HCT116 (cell line): ENCODE measurements at regions not wholly inside any gene's neighbourhood (a gene's known extent, or its start where the extent isn't known, plus 50 kb on each side); places are given as distances from the start of the nearest gene placed in this dataset.

ENCODE experiments used
- ATAC-seq: fragments of 200-7000 bp; cut with Tn5 transposase; 2 replicates; pipeline ENCODE4 v1.9.1; 2020; ENCODE audit warnings: mild to moderate bottlenecking, moderate library complexity
- BruUV-seq: library from RNA; stranded (reverse); fragments of 400-500 nt; replicated peaks from 2 replicates; lab custom pipeline; 2021; lab: Mats Ljungman, UMichigan
- CTCF ChIA-PET: fragments of 300-600 bp; sonication (Branson Sonifier 250); formaldehyde crosslinking; loops from one replicate; lab custom pipeline; 2021; ENCODE audit warnings: antibody characterized with exemption; lab: Charles Lee
- POLR2A ChIA-PET: fragments of 300-600, 350-600 bp; sonication (Branson Sonifier 250); formaldehyde crosslinking; loops from one replicate; lab custom pipeline; 2021; ENCODE audit warnings: antibody characterized with exemption; lab: Charles Lee
- RAD21 ChIA-PET, 2 experiments: fragments of 300-600 bp; sonication (Branson Sonifier 250); formaldehyde crosslinking; loops; one replicate each; lab custom pipeline; 2023; ENCODE audit warnings: low total read pairs in 2 of 2; ENCODE audit not compliant: uncharacterized antibody in 2 of 2, unreplicated experiment in 2 of 2, low non-redundant PET in 1 of 2; lab: Charles Lee
- DNase-seq: peaks from one replicate; pipeline ENCODE4 v3.0.0-alpha.2; 2010; ENCODE audit warnings: low read depth, low spot score
- H2AFZ ChIP-seq: fragments of 200-600 bp; shearing (Covaris generic), sonication (generic); 2 replicates; pipeline ENCODE4 v1.6.1; 2017; ENCODE audit warnings: low read depth, mixed run types, mixed read lengths, antibody characterized with exemption, low read length; ENCODE audit not compliant: poor library complexity, severe bottlenecking
- H3K27ac ChIP-seq: 2 replicates; pipeline ENCODE4 v1.5.1; 2012; ENCODE audit warnings: low read depth, low read length
- H3K27me3 ChIP-seq: fragments of 200-600 bp; sonication (generic); 2 replicates; pipeline ENCODE4 v1.6.1; 2016; ENCODE audit warnings: mixed run types, low read length, mixed read lengths; ENCODE audit not compliant: insufficient read depth
- H3K36me3 ChIP-seq, 2 experiments: fragments of 200-500 bp in 1 of 2; fragments of 200-600 bp in 1 of 2; sonication (Bioruptor generic) in 1 of 2; sonication (generic) in 1 of 2; 2 replicates each; pipeline versions ENCODE4 v1.5.1 to v1.6.1; 2014 to 2016; ENCODE audit warnings: low read length in 2 of 2, inconsistent platforms in 1 of 2, mixed read lengths in 1 of 2, mixed run types in 1 of 2; ENCODE audit not compliant: insufficient read depth in 2 of 2, control insufficient read depth in 1 of 2
- H3K4me1 ChIP-seq, 2 experiments: fragments of 200-600 bp in 1 of 2; sonication (generic) in 1 of 2; 2 replicates each; pipeline versions ENCODE4 v1.5.1 to v1.6.1; 2012 to 2017; ENCODE audit warnings: low read length in 2 of 2, inconsistent platforms in 1 of 2, mild to moderate bottlenecking in 1 of 2, mixed read lengths in 1 of 2, mixed run types in 1 of 2, moderate library complexity in 1 of 2; ENCODE audit not compliant: insufficient read depth in 2 of 2, control insufficient read depth in 1 of 2
- H3K4me2 ChIP-seq: fragments of 200-600 bp; sonication (generic); 2 replicates; pipeline ENCODE4 v1.6.1; 2017; ENCODE audit warnings: mixed run types, low read length, mixed read lengths
- H3K4me3 ChIP-seq, 2 experiments: fragments of 200-600 bp in 1 of 2; sonication (generic) in 1 of 2; replicated peaks in 1 of 2; 2 replicates each; pipeline ENCODE4 v1.5.1; 2011 to 2016; ENCODE audit warnings: low read length in 2 of 2, control low read depth in 1 of 2, low read depth in 1 of 2, mild to moderate bottlenecking in 1 of 2, mixed read lengths in 1 of 2, mixed run types in 1 of 2
- H3K79me2 ChIP-seq: fragments of 200-600 bp; sonication (generic); 2 replicates; pipeline ENCODE4 v1.6.1; 2017; ENCODE audit warnings: mild to moderate bottlenecking, mixed run types, low read length, moderate library complexity, mixed read lengths; ENCODE audit not compliant: insufficient read depth
- H3K9ac ChIP-seq: fragments of 200-600 bp; sonication (generic); 2 replicates; pipeline ENCODE4 v1.6.1; 2016; ENCODE audit warnings: low read length, mixed read lengths
- H3K9me2 ChIP-seq: fragments of 200-600 bp; sonication (generic), shearing (Covaris generic); 2 replicates; pipeline ENCODE4 v1.6.1; 2017; ENCODE audit warnings: mixed run types, mild to moderate bottlenecking, moderate library complexity; ENCODE audit not compliant: insufficient read depth
- H3K9me3 ChIP-seq, 2 experiments: fragments of 200-500 bp in 1 of 2; fragments of 200-600 bp in 1 of 2; sonication (Bioruptor generic) in 1 of 2; sonication (generic) in 1 of 2; 2 replicates each; pipeline ENCODE4 v1.6.1; 2014 to 2017; ENCODE audit warnings: low read length in 2 of 2, mixed read lengths in 2 of 2, inconsistent platforms in 1 of 2, low read depth in 1 of 2, mild to moderate bottlenecking in 1 of 2, mixed run types in 1 of 2, moderate library complexity in 1 of 2; ENCODE audit not compliant: control insufficient read depth in 1 of 2, insufficient read depth in 1 of 2
- H4K20me1 ChIP-seq: fragments of 200-600 bp; sonication (generic), shearing (Covaris generic); 2 replicates; pipeline ENCODE4 v1.6.1; 2017; ENCODE audit warnings: mixed run types, mild to moderate bottlenecking, moderate library complexity; ENCODE audit not compliant: insufficient read depth
- CEBPB ChIP-seq: IDR thresholded peaks from 2 replicates; pipeline ENCODE4 v1.6.1; 2012; ENCODE audit warnings: low read depth
- EGR1 ChIP-seq: IDR thresholded peaks from 2 replicates; pipeline ENCODE4 v1.6.1; 2012; ENCODE audit warnings: low read depth
- EZH2 ChIP-seq: fragments of 200-600 bp; sonication (generic); IDR thresholded peaks from 2 replicates; pipeline ENCODE4 v1.6.1; 2017; ENCODE audit warnings: antibody characterized with exemption, mixed run types
- EZH2phosphoT487 ChIP-seq: fragments of 200-600 bp; IDR thresholded peaks from 2 replicates; pipeline ENCODE4 v1.6.1; 2018; ENCODE audit warnings: antibody characterized with exemption, borderline replicate concordance
- JUND ChIP-seq: IDR thresholded peaks from 2 replicates; pipeline ENCODE4 v1.6.1; 2012
- REST ChIP-seq: IDR thresholded peaks from 2 replicates; pipeline ENCODE4 v1.6.1; 2012; ENCODE audit warnings: low read depth
- SP1 ChIP-seq: IDR thresholded peaks from 2 replicates; pipeline ENCODE4 v1.6.1; 2012; ENCODE audit warnings: low read depth
- TCF7L2 ChIP-seq: IDR thresholded peaks from 2 replicates; pipeline ENCODE4 v1.7.0; 2011; ENCODE audit warnings: borderline replicate concordance, inconsistent platforms; ENCODE audit not compliant: insufficient read depth, insufficient read length; ENCODE audit errors: extremely low read depth
- YY1 ChIP-seq: IDR thresholded peaks from 2 replicates; pipeline ENCODE4 v1.6.1; 2011; ENCODE audit warnings: low read length, low read depth, moderate library complexity, mild to moderate bottlenecking; ENCODE audit not compliant: insufficient replicate concordance; ENCODE audit errors: extremely low read depth
- ZNF274 ChIP-seq: fragments of 200-500 bp; sonication (Bioruptor generic); IDR thresholded peaks from 2 replicates; pipeline ENCODE4 v1.6.1; 2014; ENCODE audit warnings: mild to moderate bottlenecking, low read depth, low read length, inconsistent platforms
- intact Hi-C: fragments of 100-400 bp; cut with micrococcal nuclease; formaldehyde crosslinking; loops from 2 replicates; pipeline ENCODE4 v1.10.0; 2022

- Histone ChIP-seq H4K20me1 (no peaks in the 10 kb centered on the region), H3K36me3 (no peaks in the 10 kb centered on the region), H3K27ac (no peak overlapping the region), H3K4me1 (no peaks in the 10 kb centered on the region), H3K79me2 (no peaks in the 10 kb centered on the region), H3K4me2 (no peak overlapping the region), H3K27me3 (peaks cover 50% of the 10 kb centered on the region; the same call in 1 of the 2 replicates), H3K9ac (no peak overlapping the region), H2AFZ (no peak overlapping the region), H3K9me2 (no peaks in the 10 kb centered on the region), H3K9me3 (no peaks in the 10 kb centered on the region), H3K4me3 (no peak overlapping the region)
- no peak for DNase-seq
- POLR2A ChIA-PET, result no interaction called here
- no TSS peak for BruUV-seq
- no peak for TF ChIP-seq EZH2phosphoT487
- no peak for TF ChIP-seq REST
- no peak for TF ChIP-seq YY1
- no peak for TF ChIP-seq EGR1
- no peak for TF ChIP-seq JUND
- no peak for TF ChIP-seq EZH2
- TF ChIP-seq SP1, result no peak
- no peak for TF ChIP-seq ZNF274
- no peak for TF ChIP-seq CEBPB
- TF ChIP-seq TCF7L2, result no peak
- RAD21 ChIA-PET, result no interaction called here
- intact Hi-C loops, result no loop called here
- ATAC-seq, result no peak
- CTCF ChIA-PET, result no interaction called here
Observed at GRCh38 chr7:131727189-131727588, 170.8 kb upstream of the PODXL start.
